Natural killer cell (primary cell): ENCODE measurements at regions not wholly inside any gene's neighbourhood (a gene's known extent, or its start where the extent isn't known, plus 50 kb on each side); places are given as distances from the start of the nearest gene placed in this dataset.

Experiments
- ATAC-seq, 3 donors: fragments of 150-1000 bp in 2 of 3; fragments of 200-7000 bp in 1 of 3; cut with Tn5 transposase; 1 replicate in 1 of 3; 2 replicates in 2 of 3; pipeline ENCODE4 v1.10.0; 2021; ENCODE audit warnings: mild to moderate bottlenecking in 2 of 3, moderate library complexity in 2 of 3
- DNase-seq, 2 donors: peaks; one replicate each; pipeline versions ENCODE4 v3.0.0 to v3.0.0-alpha.2; 2013 to 2021; ENCODE audit warnings: mixed read lengths in 1 of 2
- H3K27ac ChIP-seq: one replicate; pipeline ENCODE4 v1.5.1; 2013; ENCODE audit warnings: mild to moderate bottlenecking, low read length
- H3K27me3 ChIP-seq: one replicate; pipeline ENCODE4 v1.6.1; 2013; ENCODE audit warnings: low read length; ENCODE audit not compliant: control insufficient read depth, insufficient read depth
- H3K36me3 ChIP-seq: one replicate; pipeline ENCODE4 v1.6.1; 2013; ENCODE audit warnings: low read length; ENCODE audit not compliant: control insufficient read depth, insufficient read depth
- H3K4me1 ChIP-seq: one replicate; pipeline ENCODE4 v1.6.1; 2013; ENCODE audit warnings: low read length; ENCODE audit not compliant: control insufficient read depth, insufficient read depth
- H3K4me3 ChIP-seq: one replicate; pipeline ENCODE4 v1.5.1; 2013; ENCODE audit warnings: low read length
- H3K9me3 ChIP-seq: one replicate; pipeline ENCODE4 v1.6.1; 2013; ENCODE audit warnings: low read length; ENCODE audit not compliant: control insufficient read depth, insufficient read depth
- H3K27ac Mint-ChIP-seq, 2 donors: one replicate each; pipeline ENCODE4 v1.8.0; 2022; ENCODE audit warnings: mild to moderate bottlenecking in 2 of 2, mixed read lengths in 2 of 2, moderate library complexity in 1 of 2
- H3K27me3 Mint-ChIP-seq, 2 donors: one replicate each; pipeline ENCODE4 v1.8.0; 2022; ENCODE audit warnings: low read depth in 2 of 2, mixed read lengths in 2 of 2
- H3K36me3 Mint-ChIP-seq: one replicate; pipeline ENCODE4 v1.8.0; 2022; ENCODE audit warnings: mixed read lengths
- H3K4me1 Mint-ChIP-seq, 2 donors: one replicate each; pipeline ENCODE4 v1.8.0; 2022; ENCODE audit warnings: mixed read lengths in 2 of 2
- H3K4me3 Mint-ChIP-seq: one replicate; pipeline ENCODE4 v1.8.0; 2022; ENCODE audit warnings: mild to moderate bottlenecking, moderate library complexity, mixed read lengths
- H3K9me3 Mint-ChIP-seq, 2 donors: one replicate each; pipeline ENCODE4 v1.8.0; 2022; ENCODE audit warnings: mixed read lengths in 2 of 2
- WGBS: methylation state at CpG from one replicate; pipeline ENCODE4 v1.1.7; 2013; ENCODE audit warnings: missing lambda C conversion rate; ENCODE audit not compliant: insufficient coverage; 5-methylcytosine and 5-hydroxymethylcytosine counted together
- intact Hi-C: fragments of 100-400 bp; cut with micrococcal nuclease; formaldehyde crosslinking; loops from one replicate; pipeline ENCODE4 v1.14.2; 2022
- TF ChIP-seq, protein P1 (sequence below): fragments of 200-600 bp; IDR thresholded peaks from one replicate; pipeline ENCODE4 v1.8.0; 2022; ENCODE audit warnings: antibody characterized with exemption

DNA sequence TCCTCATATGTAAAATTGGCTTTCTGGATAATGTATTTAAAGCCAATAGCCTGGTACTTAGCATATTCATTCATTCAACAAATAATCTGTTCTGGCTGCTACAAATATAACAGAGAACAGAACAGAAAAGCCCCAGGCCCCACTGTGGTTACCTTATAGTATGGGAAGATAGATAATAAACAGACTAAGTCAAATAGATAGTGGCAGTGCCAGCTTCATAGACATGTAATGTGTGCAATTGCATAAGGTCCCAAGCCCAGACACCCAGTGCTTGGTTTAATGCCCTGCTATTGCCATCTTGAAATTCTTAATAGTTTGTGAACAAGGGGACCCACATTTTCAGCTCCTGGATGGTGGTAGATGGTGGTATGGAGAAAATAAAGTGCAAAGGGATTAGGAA is 320.2 kb upstream of the USP15 start:
- TF ChIP-seq, protein P1, sequence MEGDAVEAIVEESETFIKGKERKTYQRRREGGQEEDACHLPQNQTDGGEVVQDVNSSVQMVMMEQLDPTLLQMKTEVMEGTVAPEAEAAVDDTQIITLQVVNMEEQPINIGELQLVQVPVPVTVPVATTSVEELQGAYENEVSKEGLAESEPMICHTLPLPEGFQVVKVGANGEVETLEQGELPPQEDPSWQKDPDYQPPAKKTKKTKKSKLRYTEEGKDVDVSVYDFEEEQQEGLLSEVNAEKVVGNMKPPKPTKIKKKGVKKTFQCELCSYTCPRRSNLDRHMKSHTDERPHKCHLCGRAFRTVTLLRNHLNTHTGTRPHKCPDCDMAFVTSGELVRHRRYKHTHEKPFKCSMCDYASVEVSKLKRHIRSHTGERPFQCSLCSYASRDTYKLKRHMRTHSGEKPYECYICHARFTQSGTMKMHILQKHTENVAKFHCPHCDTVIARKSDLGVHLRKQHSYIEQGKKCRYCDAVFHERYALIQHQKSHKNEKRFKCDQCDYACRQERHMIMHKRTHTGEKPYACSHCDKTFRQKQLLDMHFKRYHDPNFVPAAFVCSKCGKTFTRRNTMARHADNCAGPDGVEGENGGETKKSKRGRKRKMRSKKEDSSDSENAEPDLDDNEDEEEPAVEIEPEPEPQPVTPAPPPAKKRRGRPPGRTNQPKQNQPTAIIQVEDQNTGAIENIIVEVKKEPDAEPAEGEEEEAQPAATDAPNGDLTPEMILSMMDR: no peak
- H3K4me3 ChIP-seq: no peak overlapping the region
- no peaks in the 10 kb centered on the region for H3K36me3 Mint-ChIP-seq
- intact Hi-C loops: no loop called here
- ATAC-seq (no peak), DNase-seq (no peak)
- H3K4me1 ChIP-seq: no peaks in the 10 kb centered on the region
- no peak overlapping the region for H3K27ac Mint-ChIP-seq
- no peaks in the 10 kb centered on the region for H3K9me3 ChIP-seq
- H3K4me3 Mint-ChIP-seq: no peak overlapping the region
- H3K9me3 Mint-ChIP-seq: peaks cover 7 to 9% of the 10 kb centered on the region in 2 donors
- no peaks in the 10 kb centered on the region for H3K27me3 Mint-ChIP-seq
- no peaks in the 10 kb centered on the region for H3K36me3 ChIP-seq
- no peaks in the 10 kb centered on the region for H3K27me3 ChIP-seq
- H3K27ac ChIP-seq: no peak overlapping the region
- H3K4me1 Mint-ChIP-seq: no peaks in the 10 kb centered on the region

DNA sequence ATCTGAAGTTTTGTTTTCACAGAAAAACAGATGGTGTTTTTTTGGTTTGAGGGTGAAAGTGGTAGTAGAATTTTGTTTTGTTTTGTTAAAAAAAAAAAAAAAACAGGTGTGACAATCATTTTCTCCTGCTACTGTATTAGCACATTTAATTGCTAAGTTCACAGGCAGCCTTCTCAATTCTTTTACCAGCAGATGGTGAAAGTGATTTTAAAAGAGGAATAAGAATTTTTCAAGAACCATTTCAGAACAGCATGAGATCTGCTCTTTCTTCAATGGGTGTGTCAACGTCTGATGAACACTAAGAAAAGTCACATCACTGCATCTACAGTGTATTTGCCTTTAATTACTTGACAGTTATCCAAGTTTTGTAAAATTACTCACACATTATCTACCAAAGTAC is 303.7 kb upstream of the USP15 start:
- no peaks in the 10 kb centered on the region for H3K36me3 ChIP-seq
- H3K9me3 Mint-ChIP-seq: peaks cover 5 to 6% of the 10 kb centered on the region in 2 donors
- H3K4me1 ChIP-seq: no peaks in the 10 kb centered on the region
- no peaks in the 10 kb centered on the region for H3K36me3 Mint-ChIP-seq
- no peak overlapping the region for H3K4me3 Mint-ChIP-seq
- DNase-seq: no peak
- intact Hi-C loops: no loop called here
- no peak for ATAC-seq
- H3K4me3 ChIP-seq: no peak overlapping the region
- H3K9me3 ChIP-seq: peaks cover 4% of the 10 kb centered on the region
- H3K4me1 Mint-ChIP-seq: no peaks in the 10 kb centered on the region
- no peaks in the 10 kb centered on the region for H3K27me3 ChIP-seq
- TF ChIP-seq, protein P1: no peak
- H3K27ac Mint-ChIP-seq: no peak overlapping the region
- H3K27me3 Mint-ChIP-seq: no peaks in the 10 kb centered on the region
- WGBS: 50% methylated on average over 1 of the region's 1 CpG
- no peak overlapping the region for H3K27ac ChIP-seq

DNA sequence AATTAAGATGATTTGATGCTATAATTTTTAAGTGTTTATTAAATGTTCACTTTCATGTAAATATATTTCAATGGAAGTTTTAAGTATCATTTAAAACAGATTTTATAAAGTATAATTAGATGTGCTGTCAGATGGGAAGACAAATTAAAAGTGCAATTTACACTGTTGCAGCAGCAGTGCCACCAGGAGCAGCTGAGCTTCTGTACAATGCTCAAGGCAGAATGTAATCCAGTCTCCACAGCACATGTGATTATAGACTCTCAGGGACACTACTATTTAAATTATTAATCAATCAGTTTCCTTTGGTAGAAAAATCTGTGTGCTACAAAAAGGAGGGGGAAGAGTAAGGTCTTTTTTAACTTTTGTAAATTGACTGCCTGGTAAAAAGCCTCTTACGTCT is 285.7 kb upstream of the USP15 start:
- no peaks in the 10 kb centered on the region for H3K9me3 ChIP-seq
- Mint-ChIP-seq H3K9me3 (peaks cover 7 to 10% of the 10 kb centered on the region in 2 donors), H3K4me3 (no peak overlapping the region), H3K27ac (no peak overlapping the region), H3K4me1 (no peaks in the 10 kb centered on the region), H3K36me3 (no peaks in the 10 kb centered on the region), H3K27me3 (no peaks in the 10 kb centered on the region)
- TF ChIP-seq, protein P1: no peak
- no peaks in the 10 kb centered on the region for H3K27me3 ChIP-seq
- H3K4me1 ChIP-seq: no peaks in the 10 kb centered on the region
- no peak for ATAC-seq
- no peaks in the 10 kb centered on the region for H3K36me3 ChIP-seq
- H3K27ac ChIP-seq: no peak overlapping the region
- intact Hi-C loops: no loop called here
- H3K4me3 ChIP-seq: no peak overlapping the region
- no peak for DNase-seq
- 100% methylated on average over 1 of the region's 1 CpG for WGBS

DNA sequence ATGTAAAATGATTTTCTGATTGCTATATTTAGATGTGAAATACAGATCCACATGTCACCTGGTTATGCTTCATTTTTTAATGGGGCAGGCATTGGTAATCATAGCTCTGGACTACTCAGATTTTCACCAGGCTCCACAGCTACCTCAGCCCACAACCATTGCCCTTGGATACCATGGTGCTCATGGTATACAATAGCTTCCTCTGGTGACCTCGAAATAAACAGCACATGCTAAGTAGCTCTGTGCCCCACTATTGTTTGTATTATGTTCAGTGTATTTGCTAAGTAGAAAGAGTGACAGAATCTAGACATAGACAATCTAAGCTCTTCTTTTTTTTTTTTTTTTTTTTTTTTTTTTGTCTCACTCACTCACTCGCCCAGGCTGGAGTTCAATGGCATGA is 274.4 kb upstream of the USP15 start:
- H3K4me1 ChIP-seq: no peaks in the 10 kb centered on the region
- intact Hi-C loops: no loop called here
- no peak overlapping the region for H3K27ac Mint-ChIP-seq
- no peaks in the 10 kb centered on the region for H3K9me3 ChIP-seq
- H3K4me1 Mint-ChIP-seq: no peaks in the 10 kb centered on the region
- no peak overlapping the region for H3K4me3 Mint-ChIP-seq
- ATAC-seq (no peak), DNase-seq (no peak)
- peaks cover 2 to 3% of the 10 kb centered on the region in 2 donors for H3K9me3 Mint-ChIP-seq
- no peaks in the 10 kb centered on the region for H3K36me3 ChIP-seq
- H3K27me3 Mint-ChIP-seq: no peaks in the 10 kb centered on the region
- TF ChIP-seq, protein P1: no peak
- no peak overlapping the region for H3K27ac ChIP-seq
- WGBS: 87% methylated on average over 2 of the region's 2 CpGs
- H3K27me3 ChIP-seq: no peaks in the 10 kb centered on the region
- no peaks in the 10 kb centered on the region for H3K36me3 Mint-ChIP-seq
- H3K4me3 ChIP-seq: no peak overlapping the region
